ENCODE measurements at regions not wholly inside any gene's neighbourhood (a gene's known extent, or its start where the extent isn't known, plus 50 kb on each side); places are given as distances from the start of the nearest gene placed in this dataset.

- no peak for DNase-seq (ENCODE audit: low read depth)
- Histone ChIP-seq H3K27me3 (ENCODE audit: control insufficient read depth, insufficient read depth, low read length) (no peaks in the 10 kb centered on the region), H3K36me3 (ENCODE audit: control insufficient read depth, insufficient read depth, low read length) (no peaks in the 10 kb centered on the region), H3K4me3 (ENCODE audit: low read depth, low read length) (no peak overlapping the region)
- TF ChIP-seq CTCF (IDR thresholded peaks at IDR 0.05; ENCODE audit: insufficient read depth, low read length, poor library complexity, severe bottlenecking) = no peak
Observed at GRCh38 chr2:220005362-220005761, 377.9 kb downstream of the SLC4A3 start.

- Histone ChIP-seq H3K27me3 (ENCODE audit: control insufficient read depth, insufficient read depth, low read length) (no peaks in the 10 kb centered on the region), H3K36me3 (ENCODE audit: control insufficient read depth, insufficient read depth, low read length) (no peaks in the 10 kb centered on the region), H3K4me3 (ENCODE audit: low read depth, low read length) (no peak overlapping the region)
- no peak for DNase-seq (ENCODE audit: low read depth)
- no peak for TF ChIP-seq CTCF (IDR thresholded peaks at IDR 0.05; ENCODE audit: insufficient read depth, low read length, poor library complexity, severe bottlenecking)
Observed at GRCh38 chr2:220006152-220006621, 378.8 kb downstream of the SLC4A3 start.

DNA sequence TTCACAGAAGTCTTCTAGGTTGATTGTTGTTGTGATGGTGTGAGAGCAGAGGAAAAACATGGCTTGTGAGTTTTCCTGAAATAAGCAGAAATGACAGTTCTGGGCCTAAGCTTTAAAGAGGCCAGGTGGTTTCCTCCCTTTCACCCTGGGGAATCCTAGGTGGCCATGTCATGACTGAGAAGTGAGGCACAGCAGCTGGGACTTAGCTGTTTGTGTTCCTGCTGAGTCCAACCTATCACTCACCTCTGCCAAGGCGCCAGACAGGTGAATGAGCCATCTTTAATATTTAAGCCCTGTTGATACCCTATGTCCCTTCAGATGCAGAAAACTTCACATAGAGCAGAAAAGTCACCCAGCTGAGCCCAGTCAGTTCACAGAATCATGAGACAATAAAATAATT lies 384.4 kb downstream of the SLC4A3 start:
- DNase-seq (ENCODE audit: low read depth) = no peak
- no peak for TF ChIP-seq CTCF (IDR thresholded peaks at IDR 0.05; ENCODE audit: insufficient read depth, low read length, poor library complexity, severe bottlenecking)
- Histone ChIP-seq H3K4me3 (ENCODE audit: low read depth, low read length) (no peak overlapping the region), H3K36me3 (ENCODE audit: control insufficient read depth, insufficient read depth, low read length) (no peaks in the 10 kb centered on the region), H3K27me3 (ENCODE audit: control insufficient read depth, insufficient read depth, low read length) (no peaks in the 10 kb centered on the region)

GRCh38 chr2:220014961-220015360 lies 387.5 kb downstream of the SLC4A3 start:
- Histone ChIP-seq H3K4me3 (ENCODE audit: low read depth, low read length) (no peak overlapping the region), H3K27me3 (ENCODE audit: control insufficient read depth, insufficient read depth, low read length) (no peaks in the 10 kb centered on the region), H3K36me3 (ENCODE audit: control insufficient read depth, insufficient read depth, low read length) (no peaks in the 10 kb centered on the region)
- no peak for TF ChIP-seq CTCF (IDR thresholded peaks at IDR 0.05; ENCODE audit: insufficient read depth, low read length, poor library complexity, severe bottlenecking)
- no peak for DNase-seq (ENCODE audit: low read depth)

DNA sequence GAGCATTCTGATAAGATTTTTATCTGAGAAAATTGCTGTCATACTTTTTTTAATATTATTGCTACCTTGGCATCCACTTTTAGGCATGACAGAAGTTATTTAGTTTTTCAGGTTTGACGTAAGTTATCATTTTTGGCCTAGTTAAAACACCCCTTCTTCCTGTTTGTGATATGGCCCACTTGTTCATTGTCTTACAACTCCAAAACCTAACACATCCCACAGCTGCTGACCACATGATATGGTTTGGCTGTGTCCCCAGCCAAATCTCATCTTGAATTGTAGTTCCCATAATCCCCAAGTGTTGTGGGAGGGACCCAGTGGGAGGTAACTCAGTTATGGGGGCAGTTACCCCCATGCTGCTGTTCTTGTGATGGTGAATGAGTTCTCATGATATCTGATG lies 388.1 kb downstream of the SLC4A3 start:
- H3K36me3 ChIP-seq (ENCODE audit: control insufficient read depth, insufficient read depth, low read length) = no peaks in the 10 kb centered on the region
- no peak for TF ChIP-seq CTCF (IDR thresholded peaks at IDR 0.05; ENCODE audit: insufficient read depth, low read length, poor library complexity, severe bottlenecking)
- no peak overlapping the region for H3K4me3 ChIP-seq (ENCODE audit: low read depth, low read length)
- DNase-seq (ENCODE audit: low read depth) = no peak
- no peaks in the 10 kb centered on the region for H3K27me3 ChIP-seq (ENCODE audit: control insufficient read depth, insufficient read depth, low read length)

GRCh38 chr2:220025207-220025606 lies 397.8 kb downstream of the SLC4A3 start:
- TF ChIP-seq CTCF (IDR thresholded peaks at IDR 0.05; ENCODE audit: insufficient read depth, low read length, poor library complexity, severe bottlenecking) = no peak
- H3K4me3 ChIP-seq (ENCODE audit: low read depth, low read length) = no peak overlapping the region
- no peaks in the 10 kb centered on the region for H3K36me3 ChIP-seq (ENCODE audit: control insufficient read depth, insufficient read depth, low read length)
- H3K27me3 ChIP-seq (ENCODE audit: control insufficient read depth, insufficient read depth, low read length) = no peaks in the 10 kb centered on the region
- no peak for DNase-seq (ENCODE audit: low read depth)

Measured in kidney epithelial cell (primary cell).